HEK293 (cell line): ENCODE measurements at regions not wholly inside any gene's neighbourhood (a gene's known extent, or its start where the extent isn't known, plus 50 kb on each side); places are given as distances from the start of the nearest gene placed in this dataset.

Experiments used
- SETDB1 ChIP-seq: IDR thresholded peaks from one replicate; pipeline ENCODE4 v1.6.1; 2017; ENCODE audit warnings: mild to moderate bottlenecking, low read length, moderate library complexity, mixed read lengths; ENCODE audit not compliant: insufficient read length
- SP2 ChIP-seq: fragments of 450-650 bp; formaldehyde crosslinking; IDR thresholded peaks from 2 replicates; pipeline ENCODE4 v1.5.1; 2016; ENCODE audit warnings: missing biosample characterization, missing genetic modification characterization
- YY1 ChIP-seq: fragments of 450-650 bp; formaldehyde crosslinking; IDR thresholded peaks from 2 replicates; pipeline ENCODE4 v1.5.1; 2018; ENCODE audit warnings: missing biosample characterization, missing genetic modification characterization
- ZNF48 ChIP-seq: fragments of 450-650 bp; formaldehyde crosslinking; IDR thresholded peaks from 2 replicates; pipeline ENCODE4 v1.5.1; 2016; ENCODE audit warnings: missing biosample characterization, missing genetic modification characterization
- ZNF549 ChIP-seq: fragments of 450-650 bp; IDR thresholded peaks from 2 replicates; pipeline ENCODE4 v1.5.1; 2018; ENCODE audit warnings: missing biosample characterization, missing genetic modification characterization, mild to moderate bottlenecking, inconsistent platforms, moderate library complexity
- ZNF626 ChIP-seq: fragments of 450-650 bp; sonication (Bioruptor Pico); formaldehyde crosslinking; IDR thresholded peaks from 2 replicates; pipeline ENCODE4 v1.5.1; 2018; ENCODE audit warnings: missing biosample characterization, missing genetic modification characterization, inconsistent platforms
- TF ChIP-seq, protein P1 (sequence below): fragments of 450-650 bp; formaldehyde crosslinking; IDR thresholded peaks from 2 replicates; pipeline ENCODE4 v1.5.1; 2016; ENCODE audit warnings: missing biosample characterization, missing genetic modification characterization
- TF ChIP-seq, protein P2 (sequence below): fragments of 450-650 bp; formaldehyde crosslinking; IDR thresholded peaks from 2 replicates; pipeline ENCODE4 v1.5.1; 2016; ENCODE audit warnings: missing biosample characterization, missing genetic modification characterization
- TF ChIP-seq, protein P3 (sequence below): fragments of 450-650 bp; formaldehyde crosslinking; IDR thresholded peaks from 2 replicates; pipeline ENCODE4 v1.5.1; 2016; ENCODE audit warnings: missing biosample characterization, missing genetic modification characterization
- TF ChIP-seq, protein P4 (sequence below): fragments of 450-650 bp; formaldehyde crosslinking; IDR thresholded peaks from 2 replicates; pipeline ENCODE4 v1.5.1; 2016; ENCODE audit warnings: missing biosample characterization, missing genetic modification characterization, low read depth
- TF ChIP-seq, protein P5 (sequence below): fragments of 450-650 bp; formaldehyde crosslinking; IDR thresholded peaks from 2 replicates; pipeline ENCODE4 v1.5.1; 2016; ENCODE audit warnings: missing biosample characterization, missing genetic modification characterization

DNA sequence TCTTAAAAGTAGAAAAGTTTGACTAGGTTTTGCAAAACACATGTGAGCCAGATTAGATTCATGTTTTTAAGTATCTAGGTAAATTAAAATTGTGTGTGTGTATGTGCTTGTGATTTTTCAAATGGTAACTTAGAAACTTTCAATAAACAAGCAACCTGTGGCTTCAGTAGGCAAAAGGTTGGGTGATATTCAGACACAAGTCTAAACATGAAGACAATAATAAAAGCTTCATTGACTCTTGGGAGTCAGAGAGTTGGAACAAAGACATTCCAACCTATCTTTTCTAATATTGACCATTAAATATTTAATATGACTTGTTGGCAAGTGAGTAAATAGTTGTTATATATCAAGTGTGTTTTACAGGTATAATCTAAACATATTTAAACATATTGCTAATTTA, 1049.6 kb upstream of the ADGRL4 start:
- TF ChIP-seq, protein P1, sequence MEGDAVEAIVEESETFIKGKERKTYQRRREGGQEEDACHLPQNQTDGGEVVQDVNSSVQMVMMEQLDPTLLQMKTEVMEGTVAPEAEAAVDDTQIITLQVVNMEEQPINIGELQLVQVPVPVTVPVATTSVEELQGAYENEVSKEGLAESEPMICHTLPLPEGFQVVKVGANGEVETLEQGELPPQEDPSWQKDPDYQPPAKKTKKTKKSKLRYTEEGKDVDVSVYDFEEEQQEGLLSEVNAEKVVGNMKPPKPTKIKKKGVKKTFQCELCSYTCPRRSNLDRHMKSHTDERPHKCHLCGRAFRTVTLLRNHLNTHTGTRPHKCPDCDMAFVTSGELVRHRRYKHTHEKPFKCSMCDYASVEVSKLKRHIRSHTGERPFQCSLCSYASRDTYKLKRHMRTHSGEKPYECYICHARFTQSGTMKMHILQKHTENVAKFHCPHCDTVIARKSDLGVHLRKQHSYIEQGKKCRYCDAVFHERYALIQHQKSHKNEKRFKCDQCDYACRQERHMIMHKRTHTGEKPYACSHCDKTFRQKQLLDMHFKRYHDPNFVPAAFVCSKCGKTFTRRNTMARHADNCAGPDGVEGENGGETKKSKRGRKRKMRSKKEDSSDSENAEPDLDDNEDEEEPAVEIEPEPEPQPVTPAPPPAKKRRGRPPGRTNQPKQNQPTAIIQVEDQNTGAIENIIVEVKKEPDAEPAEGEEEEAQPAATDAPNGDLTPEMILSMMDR: no peak
- TF ChIP-seq ZNF626 (tag by site-specific recombination) (no peak), SETDB1 (no peak), ZNF549 (tag by site-specific recombination) (no peak), ZNF48 (tag by site-specific recombination) (no peak), YY1 (tag by site-specific recombination) (no peak), SP2 (tag by site-specific recombination) (no peak)
- TF ChIP-seq, protein P2, sequence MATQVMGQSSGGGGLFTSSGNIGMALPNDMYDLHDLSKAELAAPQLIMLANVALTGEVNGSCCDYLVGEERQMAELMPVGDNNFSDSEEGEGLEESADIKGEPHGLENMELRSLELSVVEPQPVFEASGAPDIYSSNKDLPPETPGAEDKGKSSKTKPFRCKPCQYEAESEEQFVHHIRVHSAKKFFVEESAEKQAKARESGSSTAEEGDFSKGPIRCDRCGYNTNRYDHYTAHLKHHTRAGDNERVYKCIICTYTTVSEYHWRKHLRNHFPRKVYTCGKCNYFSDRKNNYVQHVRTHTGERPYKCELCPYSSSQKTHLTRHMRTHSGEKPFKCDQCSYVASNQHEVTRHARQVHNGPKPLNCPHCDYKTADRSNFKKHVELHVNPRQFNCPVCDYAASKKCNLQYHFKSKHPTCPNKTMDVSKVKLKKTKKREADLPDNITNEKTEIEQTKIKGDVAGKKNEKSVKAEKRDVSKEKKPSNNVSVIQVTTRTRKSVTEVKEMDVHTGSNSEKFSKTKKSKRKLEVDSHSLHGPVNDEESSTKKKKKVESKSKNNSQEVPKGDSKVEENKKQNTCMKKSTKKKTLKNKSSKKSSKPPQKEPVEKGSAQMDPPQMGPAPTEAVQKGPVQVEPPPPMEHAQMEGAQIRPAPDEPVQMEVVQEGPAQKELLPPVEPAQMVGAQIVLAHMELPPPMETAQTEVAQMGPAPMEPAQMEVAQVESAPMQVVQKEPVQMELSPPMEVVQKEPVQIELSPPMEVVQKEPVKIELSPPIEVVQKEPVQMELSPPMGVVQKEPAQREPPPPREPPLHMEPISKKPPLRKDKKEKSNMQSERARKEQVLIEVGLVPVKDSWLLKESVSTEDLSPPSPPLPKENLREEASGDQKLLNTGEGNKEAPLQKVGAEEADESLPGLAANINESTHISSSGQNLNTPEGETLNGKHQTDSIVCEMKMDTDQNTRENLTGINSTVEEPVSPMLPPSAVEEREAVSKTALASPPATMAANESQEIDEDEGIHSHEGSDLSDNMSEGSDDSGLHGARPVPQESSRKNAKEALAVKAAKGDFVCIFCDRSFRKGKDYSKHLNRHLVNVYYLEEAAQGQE: no peak
- TF ChIP-seq, protein P3, sequence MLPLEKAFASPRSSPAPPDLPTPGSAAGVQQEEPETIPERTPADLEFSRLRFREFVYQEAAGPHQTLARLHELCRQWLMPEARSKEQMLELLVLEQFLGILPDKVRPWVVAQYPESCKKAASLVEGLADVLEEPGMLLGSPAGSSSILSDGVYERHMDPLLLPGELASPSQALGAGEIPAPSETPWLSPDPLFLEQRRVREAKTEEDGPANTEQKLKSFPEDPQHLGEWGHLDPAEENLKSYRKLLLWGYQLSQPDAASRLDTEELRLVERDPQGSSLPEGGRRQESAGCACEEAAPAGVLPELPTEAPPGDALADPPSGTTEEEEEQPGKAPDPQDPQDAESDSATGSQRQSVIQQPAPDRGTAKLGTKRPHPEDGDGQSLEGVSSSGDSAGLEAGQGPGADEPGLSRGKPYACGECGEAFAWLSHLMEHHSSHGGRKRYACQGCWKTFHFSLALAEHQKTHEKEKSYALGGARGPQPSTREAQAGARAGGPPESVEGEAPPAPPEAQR: no peak
- TF ChIP-seq, protein P4, sequence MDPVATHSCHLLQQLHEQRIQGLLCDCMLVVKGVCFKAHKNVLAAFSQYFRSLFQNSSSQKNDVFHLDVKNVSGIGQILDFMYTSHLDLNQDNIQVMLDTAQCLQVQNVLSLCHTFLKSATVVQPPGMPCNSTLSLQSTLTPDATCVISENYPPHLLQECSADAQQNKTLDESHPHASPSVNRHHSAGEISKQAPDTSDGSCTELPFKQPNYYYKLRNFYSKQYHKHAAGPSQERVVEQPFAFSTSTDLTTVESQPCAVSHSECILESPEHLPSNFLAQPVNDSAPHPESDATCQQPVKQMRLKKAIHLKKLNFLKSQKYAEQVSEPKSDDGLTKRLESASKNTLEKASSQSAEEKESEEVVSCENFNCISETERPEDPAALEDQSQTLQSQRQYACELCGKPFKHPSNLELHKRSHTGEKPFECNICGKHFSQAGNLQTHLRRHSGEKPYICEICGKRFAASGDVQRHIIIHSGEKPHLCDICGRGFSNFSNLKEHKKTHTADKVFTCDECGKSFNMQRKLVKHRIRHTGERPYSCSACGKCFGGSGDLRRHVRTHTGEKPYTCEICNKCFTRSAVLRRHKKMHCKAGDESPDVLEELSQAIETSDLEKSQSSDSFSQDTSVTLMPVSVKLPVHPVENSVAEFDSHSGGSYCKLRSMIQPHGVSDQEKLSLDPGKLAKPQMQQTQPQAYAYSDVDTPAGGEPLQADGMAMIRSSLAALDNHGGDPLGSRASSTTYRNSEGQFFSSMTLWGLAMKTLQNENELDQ (tag by site-specific recombination): no peak
- TF ChIP-seq, protein P5, sequence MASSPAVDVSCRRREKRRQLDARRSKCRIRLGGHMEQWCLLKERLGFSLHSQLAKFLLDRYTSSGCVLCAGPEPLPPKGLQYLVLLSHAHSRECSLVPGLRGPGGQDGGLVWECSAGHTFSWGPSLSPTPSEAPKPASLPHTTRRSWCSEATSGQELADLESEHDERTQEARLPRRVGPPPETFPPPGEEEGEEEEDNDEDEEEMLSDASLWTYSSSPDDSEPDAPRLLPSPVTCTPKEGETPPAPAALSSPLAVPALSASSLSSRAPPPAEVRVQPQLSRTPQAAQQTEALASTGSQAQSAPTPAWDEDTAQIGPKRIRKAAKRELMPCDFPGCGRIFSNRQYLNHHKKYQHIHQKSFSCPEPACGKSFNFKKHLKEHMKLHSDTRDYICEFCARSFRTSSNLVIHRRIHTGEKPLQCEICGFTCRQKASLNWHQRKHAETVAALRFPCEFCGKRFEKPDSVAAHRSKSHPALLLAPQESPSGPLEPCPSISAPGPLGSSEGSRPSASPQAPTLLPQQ (tag by site-specific recombination): no peak
